ENCODE measurements at regions not wholly inside any gene's neighbourhood (a gene's known extent, or its start where the extent isn't known, plus 50 kb on each side); places are given as distances from the start of the nearest gene placed in this dataset.
"Not testable (repeated sequence)": the region's sequence is repeated elsewhere in the genome, so short reads cannot be mapped to it uniquely, and the experiment has no call there.

- DNase-seq (ENCODE audit: low spot score), result no peak
Measured at GRCh38 chr6:25124216-25124715, 154.9 kb upstream of the CARMIL1 start.

GRCh38 chr6:25125736-25126135 lies 153.4 kb upstream of the CARMIL1 start:
- DNase-seq (ENCODE audit: low spot score), result no peak

- no peak for DNase-seq (ENCODE audit: low spot score)
Measured at GRCh38 chr6:25127076-25127837, 151.9 kb upstream of the CARMIL1 start.

- DNase-seq (ENCODE audit: low spot score), result no peak
Measured at GRCh38 chr6:25130518-25130917, 148.7 kb upstream of the CARMIL1 start.

GRCh38 chr6:25132934-25133333 lies 146.2 kb upstream of the CARMIL1 start:
- no peak for DNase-seq (ENCODE audit: low spot score)

GRCh38 chr6:25133568-25133967 lies 145.6 kb upstream of the CARMIL1 start:
- DNase-seq (ENCODE audit: low spot score), result no peak

- no peak for DNase-seq (ENCODE audit: low spot score)
Measured at GRCh38 chr6:25136854-25137253, 142.3 kb upstream of the CARMIL1 start.

GRCh38 chr6:25137480-25137879 lies 141.7 kb upstream of the CARMIL1 start:
- DNase-seq (ENCODE audit: low spot score), result no peak

- DNase-seq (ENCODE audit: low spot score), result no peak
Measured at GRCh38 chr6:25137916-25138232, 141.3 kb upstream of the CARMIL1 start.

GRCh38 chr6:25138233-25138933 lies 140.8 kb upstream of the CARMIL1 start:
- no peak for DNase-seq (ENCODE audit: low spot score)

- no peak for DNase-seq (ENCODE audit: low spot score)
Measured at GRCh38 chr6:25138934-25139415, 140.2 kb upstream of the CARMIL1 start.

GRCh38 chr6:25139608-25140007 lies 139.6 kb upstream of the CARMIL1 start:
- not testable (repeated sequence) for DNase-seq (ENCODE audit: low spot score)

GRCh38 chr6:25142506-25142905 lies 136.7 kb upstream of the CARMIL1 start:
- no peak for DNase-seq (ENCODE audit: low spot score)

- DNase-seq (ENCODE audit: low spot score), result no peak
Measured at GRCh38 chr6:25144919-25145318, 134.3 kb upstream of the CARMIL1 start.

GRCh38 chr6:25147223-25147622 lies 132.0 kb upstream of the CARMIL1 start:
- DNase-seq (ENCODE audit: low spot score), result no peak

- DNase-seq (ENCODE audit: low spot score), result no peak
Measured at GRCh38 chr6:25150031-25150430, 129.1 kb upstream of the CARMIL1 start.

- no peak for DNase-seq (ENCODE audit: low spot score)
Measured at GRCh38 chr6:25150863-25151262, 128.3 kb upstream of the CARMIL1 start.

GRCh38 chr6:25153079-25153478 lies 126.1 kb upstream of the CARMIL1 start:
- no peak for DNase-seq (ENCODE audit: low spot score)

GRCh38 chr6:25154034-25154596 lies 125.1 kb upstream of the CARMIL1 start:
- DNase-seq (ENCODE audit: low spot score), result no peak

- DNase-seq (ENCODE audit: low spot score), result no peak
Measured at GRCh38 chr6:25155211-25155610, 124.0 kb upstream of the CARMIL1 start.

- no peak for DNase-seq (ENCODE audit: low spot score)
Measured at GRCh38 chr6:25156123-25156522, 123.1 kb upstream of the CARMIL1 start.

- DNase-seq (ENCODE audit: low spot score), result no peak
Measured at GRCh38 chr6:25157183-25157582, 122.0 kb upstream of the CARMIL1 start.

GRCh38 chr6:25157842-25158241 lies 121.3 kb upstream of the CARMIL1 start:
- no peak for DNase-seq (ENCODE audit: low spot score)

Data from ecto neural progenitor cell (in vitro differentiated cells).